ENCODE measurements at regions not wholly inside any gene's neighbourhood (a gene's known extent, or its start where the extent isn't known, plus 50 kb on each side); places are given as distances from the start of the nearest gene placed in this dataset.

DNA sequence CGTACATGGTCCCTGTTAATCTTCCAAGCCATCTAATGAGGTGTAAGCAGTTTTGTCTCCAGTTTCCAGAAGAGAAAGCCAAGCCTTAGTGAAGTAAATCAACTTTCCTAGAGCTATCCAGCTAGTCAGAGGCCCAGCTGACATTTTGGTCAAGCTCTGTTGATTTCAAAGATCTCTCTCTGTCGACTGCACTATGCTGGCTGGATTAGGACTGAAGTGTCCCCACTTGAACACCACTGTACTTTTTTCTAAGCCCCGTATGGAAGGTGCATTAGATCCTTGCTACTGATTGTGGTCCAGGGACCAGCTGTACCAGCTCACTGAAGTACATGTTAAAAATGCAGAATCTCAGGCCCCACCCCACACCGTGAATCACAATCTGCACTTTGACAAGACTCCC lies 176.5 kb upstream of the NAV2 start:
- H3K4me3 ChIP-seq (ENCODE audit: low read depth, low read length): no peak overlapping the region
- TF ChIP-seq CTCF (IDR thresholded peaks at IDR 0.05; ENCODE audit: borderline replicate concordance, insufficient read depth, low read depth, low read length): no peak

- TF ChIP-seq CTCF (IDR thresholded peaks at IDR 0.05; ENCODE audit: borderline replicate concordance, insufficient read depth, low read depth, low read length): no peak
- no peak overlapping the region for H3K4me3 ChIP-seq (ENCODE audit: low read depth, low read length)
These were observed 182.1 kb upstream of the NAV2 start for GRCh38 chr11:19530505-19530904.

DNA sequence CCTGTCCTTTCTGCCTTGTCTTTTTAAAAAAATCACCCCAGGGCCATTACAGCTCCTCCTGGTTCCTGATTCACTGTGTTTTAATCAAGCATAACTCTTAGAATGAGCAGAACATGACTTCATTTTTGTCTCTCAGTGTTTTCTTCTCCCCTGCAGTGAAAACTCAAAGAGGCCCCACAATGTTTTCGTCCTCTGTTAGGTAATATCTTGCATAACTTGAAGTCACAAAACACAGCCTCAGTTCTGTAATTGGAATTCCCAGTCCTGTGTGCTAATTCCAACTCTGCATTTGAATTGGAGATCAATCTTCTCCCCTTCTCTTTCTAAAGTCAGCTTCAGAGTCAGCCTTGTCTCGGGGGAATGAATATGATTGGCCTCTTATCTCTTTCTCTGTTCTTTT lies 186.5 kb upstream of the NAV2 start:
- H3K4me3 ChIP-seq (ENCODE audit: low read depth, low read length): no peak overlapping the region
- TF ChIP-seq CTCF (IDR thresholded peaks at IDR 0.05; ENCODE audit: borderline replicate concordance, insufficient read depth, low read depth, low read length): no peak

DNA sequence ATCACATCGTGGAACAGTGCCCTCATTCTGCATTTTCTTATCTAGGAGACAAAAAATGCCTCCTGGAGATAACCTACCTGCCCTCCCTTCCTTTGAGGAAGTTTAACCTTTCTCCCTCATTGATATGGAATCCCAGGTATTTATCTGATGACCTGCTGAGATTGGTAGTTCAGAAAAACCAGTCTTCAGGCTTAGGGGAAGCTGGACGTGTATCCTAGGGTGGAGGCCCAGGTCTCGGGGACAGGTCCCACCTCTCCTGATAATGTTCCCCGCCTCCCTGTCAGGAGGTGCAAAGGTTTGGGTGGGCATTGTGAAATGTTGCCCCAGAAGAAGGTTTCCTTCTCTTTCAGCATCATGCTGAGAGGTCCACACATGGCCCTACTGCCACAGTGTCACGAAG lies 186.9 kb upstream of the NAV2 start:
- no peak for TF ChIP-seq CTCF (IDR thresholded peaks at IDR 0.05; ENCODE audit: borderline replicate concordance, insufficient read depth, low read depth, low read length)
- H3K4me3 ChIP-seq (ENCODE audit: low read depth, low read length): no peak overlapping the region

GRCh38 chr11:19525276-19525675 lies 187.4 kb upstream of the NAV2 start:
- no peak overlapping the region for H3K4me3 ChIP-seq (ENCODE audit: low read depth, low read length)
- no peak for TF ChIP-seq CTCF (IDR thresholded peaks at IDR 0.05; ENCODE audit: borderline replicate concordance, insufficient read depth, low read depth, low read length)

DNA sequence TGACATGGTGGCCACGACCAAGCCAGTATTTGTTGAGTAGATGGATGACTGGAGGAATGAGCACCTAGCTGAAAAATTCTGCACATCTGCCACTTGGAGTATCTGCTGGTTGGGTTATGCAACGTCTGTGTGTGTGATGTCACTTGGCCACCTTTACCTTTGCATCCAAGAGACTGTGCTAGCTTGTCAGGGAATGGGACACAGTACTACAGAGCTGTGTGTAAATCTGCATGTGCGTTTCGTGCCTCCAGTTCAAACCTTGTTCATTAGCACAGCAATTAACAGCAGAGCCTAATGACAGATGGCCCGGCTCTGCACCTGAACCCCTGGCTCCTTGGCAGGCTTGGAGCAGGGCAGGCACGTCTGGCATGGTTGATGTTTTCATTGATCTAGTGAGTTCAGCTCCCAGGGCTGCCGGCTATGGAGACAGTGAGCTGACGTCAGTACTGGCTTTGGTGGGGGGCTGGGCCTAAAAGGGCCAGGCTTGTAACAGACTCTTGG lies 188.4 kb upstream of the NAV2 start:
- no peak overlapping the region for H3K4me3 ChIP-seq (ENCODE audit: low read depth, low read length)
- no peak for TF ChIP-seq CTCF (IDR thresholded peaks at IDR 0.05; ENCODE audit: borderline replicate concordance, insufficient read depth, low read depth, low read length)

- TF ChIP-seq CTCF (IDR thresholded peaks at IDR 0.05; ENCODE audit: borderline replicate concordance, insufficient read depth, low read depth, low read length): no peak
- H3K4me3 ChIP-seq (ENCODE audit: low read depth, low read length): no peak overlapping the region
These were observed 192.0 kb upstream of the NAV2 start for GRCh38 chr11:19520681-19521080.
